Astrocyte (in vitro differentiated cells and primary cell): ENCODE measurements at regions not wholly inside any gene's neighbourhood (a gene's known extent, or its start where the extent isn't known, plus 50 kb on each side); places are given as distances from the start of the nearest gene placed in this dataset.

Experiments
- DNase-seq: peaks from one replicate; pipeline ENCODE4 v3.0.0-alpha.2; 2010; ENCODE audit warnings: low read depth
- FAIRE-seq: peaks from 2 replicates; lab custom pipeline; 2011; peaks lifted over from hg19 to GRCh38; lab: Jason Lieb, UNC
- H2AFZ ChIP-seq: 2 replicates; pipeline ENCODE4 v1.6.0; 2012; ENCODE audit warnings: low read depth, low read length, inconsistent platforms
- H3K27ac ChIP-seq: 2 replicates; pipeline ENCODE4 v1.5.1; 2011; ENCODE audit warnings: low read depth, low read length, inconsistent platforms
- H3K27me3 ChIP-seq: 2 replicates; pipeline ENCODE4 v1.6.0; 2011; ENCODE audit warnings: low read length, inconsistent platforms; ENCODE audit not compliant: insufficient read depth
- H3K36me3 ChIP-seq: 2 replicates; pipeline ENCODE4 v1.5.1; 2011; ENCODE audit warnings: low read length, inconsistent platforms; ENCODE audit not compliant: insufficient read depth
- H3K4me1 ChIP-seq: 2 replicates; pipeline ENCODE4 v1.5.1; 2011; ENCODE audit warnings: low read length, inconsistent platforms; ENCODE audit not compliant: insufficient read depth
- H3K4me2 ChIP-seq: 2 replicates; pipeline ENCODE4 v1.6.0; 2012; ENCODE audit warnings: low read length, inconsistent platforms
- H3K4me3 ChIP-seq: 2 replicates; pipeline ENCODE4 v1.5.1; 2011; ENCODE audit warnings: low read depth, mild to moderate bottlenecking, low read length, inconsistent platforms; ENCODE audit not compliant: insufficient read depth
- H3K79me2 ChIP-seq: 2 replicates; pipeline ENCODE4 v1.6.0; 2012; ENCODE audit warnings: mild to moderate bottlenecking, low read length, inconsistent platforms; ENCODE audit not compliant: insufficient read depth
- H3K9ac ChIP-seq: 2 replicates; pipeline ENCODE4 v1.6.0; 2012; ENCODE audit warnings: mild to moderate bottlenecking, low read length, inconsistent platforms
- H3K9me3 ChIP-seq: 2 replicates; pipeline ENCODE4 v1.5.1; 2012; ENCODE audit warnings: low read depth, mild to moderate bottlenecking, low read length, inconsistent platforms; ENCODE audit not compliant: insufficient read depth
- H4K20me1 ChIP-seq: 2 replicates; pipeline ENCODE4 v1.6.0; 2012; ENCODE audit warnings: low read length, inconsistent platforms; ENCODE audit not compliant: insufficient read depth
- H3K27ac Mint-ChIP-seq: one replicate; pipeline ENCODE4 v1.8.0; 2021; ENCODE audit warnings: mild to moderate bottlenecking, mixed read lengths; ENCODE audit not compliant: unreplicated experiment
- H3K27me3 Mint-ChIP-seq: one replicate; pipeline ENCODE4 v1.8.0; 2021; ENCODE audit warnings: low read depth, mixed read lengths; ENCODE audit not compliant: unreplicated experiment
- H3K36me3 Mint-ChIP-seq: one replicate; pipeline ENCODE4 v1.8.0; 2021; ENCODE audit warnings: low read depth, mixed read lengths; ENCODE audit not compliant: unreplicated experiment
- H3K4me1 Mint-ChIP-seq: one replicate; pipeline ENCODE4 v1.8.0; 2021; ENCODE audit warnings: low read depth, mixed read lengths; ENCODE audit not compliant: unreplicated experiment
- H3K4me3 Mint-ChIP-seq: one replicate; pipeline ENCODE4 v1.8.0; 2021; ENCODE audit warnings: mild to moderate bottlenecking, moderate library complexity, mixed read lengths; ENCODE audit not compliant: unreplicated experiment
- H3K9me3 Mint-ChIP-seq: one replicate; pipeline ENCODE4 v1.8.0; 2021; ENCODE audit warnings: mild to moderate bottlenecking, mixed read lengths; ENCODE audit not compliant: unreplicated experiment
- CTCF ChIP-seq: IDR thresholded peaks from 2 replicates; pipeline ENCODE4 v1.5.1; 2011; ENCODE audit warnings: low read depth, mild to moderate bottlenecking, inconsistent platforms, low read length, moderate library complexity; ENCODE audit not compliant: insufficient read depth
- EZH2 ChIP-seq: IDR thresholded peaks from 2 replicates; pipeline ENCODE4 v1.6.1; 2012; ENCODE audit warnings: mild to moderate bottlenecking, low read length, inconsistent platforms; ENCODE audit not compliant: insufficient read depth

- no peaks in the 10 kb centered on the region for H3K9me3 ChIP-seq
- no peak overlapping the region for H3K27ac ChIP-seq
- no peak for TF ChIP-seq EZH2
- peak; percentile 68 for TF ChIP-seq CTCF
- H3K4me1 ChIP-seq: peaks cover 7% of the 10 kb centered on the region
- H3K4me3 ChIP-seq: no peak overlapping the region
- H3K4me2 ChIP-seq: no peak overlapping the region
- Mint-ChIP-seq H3K9me3 (no peaks in the 10 kb centered on the region), H3K27ac (no peak overlapping the region), H3K4me1 (peaks cover 2% of the 10 kb centered on the region), H3K27me3 (no peaks in the 10 kb centered on the region), H3K36me3 (no peaks in the 10 kb centered on the region), H3K4me3 (no peak overlapping the region)
- no peak for FAIRE-seq
- no peak overlapping the region for H3K9ac ChIP-seq
- no peaks in the 10 kb centered on the region for H3K27me3 ChIP-seq
- H2AFZ ChIP-seq: no peak overlapping the region
- H3K36me3 ChIP-seq: no peaks in the 10 kb centered on the region
- no peaks in the 10 kb centered on the region for H4K20me1 ChIP-seq
- DNase-seq: peak; percentile 25
- no peaks in the 10 kb centered on the region for H3K79me2 ChIP-seq
Measured at GRCh38 chr12:107404981-107405380, 280.6 kb upstream of the PWP1 start.

GRCh38 chr12:107405436-107405835, 280.2 kb upstream of the PWP1 start:
- Histone ChIP-seq H3K4me2 (no peak overlapping the region), H4K20me1 (no peaks in the 10 kb centered on the region), H2AFZ (no peak overlapping the region), H3K79me2 (no peaks in the 10 kb centered on the region), H3K9me3 (no peaks in the 10 kb centered on the region), H3K9ac (no peak overlapping the region), H3K27ac (no peak overlapping the region), H3K36me3 (no peaks in the 10 kb centered on the region), H3K4me3 (no peak overlapping the region), H3K4me1 (peaks cover 7% of the 10 kb centered on the region), H3K27me3 (no peaks in the 10 kb centered on the region)
- no peaks in the 10 kb centered on the region for H3K9me3 Mint-ChIP-seq
- no peak overlapping the region for H3K4me3 Mint-ChIP-seq
- no peak for FAIRE-seq
- no peak overlapping the region for H3K27ac Mint-ChIP-seq
- H3K27me3 Mint-ChIP-seq: no peaks in the 10 kb centered on the region
- no peaks in the 10 kb centered on the region for H3K36me3 Mint-ChIP-seq
- no peak for DNase-seq
- TF ChIP-seq EZH2 (no peak), CTCF (no peak)
- H3K4me1 Mint-ChIP-seq: peaks cover 2% of the 10 kb centered on the region

- H4K20me1 ChIP-seq: no peaks in the 10 kb centered on the region
- Mint-ChIP-seq H3K4me1 (peaks cover 6% of the 10 kb centered on the region), H3K4me3 (no peak overlapping the region), H3K27me3 (no peaks in the 10 kb centered on the region), H3K9me3 (no peaks in the 10 kb centered on the region), H3K36me3 (no peaks in the 10 kb centered on the region), H3K27ac (no peak overlapping the region)
- no peak overlapping the region for H2AFZ ChIP-seq
- H3K9ac ChIP-seq: no peak overlapping the region
- H3K27ac ChIP-seq: no peak overlapping the region
- H3K4me2 ChIP-seq: no peak overlapping the region
- H3K9me3 ChIP-seq: no peaks in the 10 kb centered on the region
- no peaks in the 10 kb centered on the region for H3K27me3 ChIP-seq
- no peak overlapping the region for H3K4me3 ChIP-seq
- H3K4me1 ChIP-seq: peaks cover 7% of the 10 kb centered on the region
- FAIRE-seq (no peak), DNase-seq (no peak)
- no peaks in the 10 kb centered on the region for H3K79me2 ChIP-seq
- H3K36me3 ChIP-seq: no peaks in the 10 kb centered on the region
- TF ChIP-seq CTCF (no peak), EZH2 (no peak)
Measured at GRCh38 chr12:107406932-107407331, 278.7 kb upstream of the PWP1 start.
